HepG2 (cell line): ENCODE measurements at regions not wholly inside any gene's neighbourhood (a gene's known extent, or its start where the extent isn't known, plus 50 kb on each side); places are given as distances from the start of the nearest gene placed in this dataset.

ENCODE experiments used
- ATAC-seq: fragments of 200-7000 bp; cut with Tn5 transposase; 3 replicates; pipeline ENCODE4 v1.9.1; 2020; ENCODE audit warnings: mild to moderate bottlenecking, moderate library complexity
- BruUV-seq: library from RNA; stranded (reverse); fragments of 400-500 nt; replicated peaks from 2 replicates; lab custom pipeline; 2021; lab: Mats Ljungman, UMichigan
- CTCF ChIA-PET: fragments of 300-600 bp; formaldehyde crosslinking; extraction: SDS; loops from one replicate; lab custom pipeline; 2021; ENCODE audit warnings: low total read pairs, inconsistent platforms, low intra/inter-chr PET ratio; lab: Yijun Ruan, JAX
- POLR2A ChIA-PET: fragments of 350-600 bp; sonication (Branson Sonifier 250); formaldehyde crosslinking; loops from one replicate; lab custom pipeline; 2020; ENCODE audit warnings: antibody characterized with exemption, inconsistent platforms; lab: Yijun Ruan, JAX
- DNase-seq: peaks from one replicate; pipeline ENCODE4 v3.0.0-alpha.2; 2015; ENCODE audit warnings: low spot score
- FAIRE-seq: peaks from 3 replicates; lab custom pipeline; 2011; peaks lifted over from hg19 to GRCh38; lab: Jason Lieb, UNC
- H2AFZ ChIP-seq: one replicate; pipeline ENCODE4 v1.6.1; 2011; ENCODE audit warnings: low read length, inconsistent platforms
- H3K27ac ChIP-seq: fragments of 300-600 bp; 3 replicates; pipeline ENCODE4 v1.8.0; 2011; ENCODE audit warnings: mixed run types, mild to moderate bottlenecking, mixed read lengths, low read length, inconsistent platforms; ENCODE audit not compliant: insufficient read depth; ENCODE audit errors: extremely low read length
- H3K27me3 ChIP-seq, 2 experiments: fragments of 200-600 bp in 1 of 2; 2 replicates in 1 of 2; 3 replicates in 1 of 2; pipeline versions ENCODE4 v1.6.0 to v1.8.0; 2011; ENCODE audit warnings: low read length in 2 of 2, mild to moderate bottlenecking in 2 of 2, moderate library complexity in 2 of 2, inconsistent platforms in 1 of 2; ENCODE audit not compliant: insufficient read depth in 2 of 2, control insufficient read depth in 1 of 2
- H3K36me3 ChIP-seq, 2 experiments: fragments of 200-600 bp in 1 of 2; replicated peaks in 1 of 2; 2 replicates in 1 of 2; 3 replicates in 1 of 2; pipeline versions ENCODE4 v1.5.1 to v1.8.0; 2011; ENCODE audit warnings: low read length in 2 of 2, inconsistent platforms in 1 of 2; ENCODE audit not compliant: insufficient read depth in 2 of 2, control insufficient read depth in 1 of 2
- H3K4me1 ChIP-seq: 2 replicates; pipeline ENCODE4 v1.5.1; 2012; ENCODE audit warnings: low read length, inconsistent platforms; ENCODE audit not compliant: insufficient read depth
- H3K4me2 ChIP-seq: 2 replicates; pipeline ENCODE4 v1.6.0; 2011; ENCODE audit warnings: low read depth, low read length, inconsistent platforms
- H3K4me3 ChIP-seq, 3 experiments: fragments of 200-600 bp in 1 of 3; sonication (generic), shearing (Covaris generic) in 1 of 3; replicated peaks in 1 of 3; 2 replicates each; pipeline ENCODE4 v1.5.1; 2011 to 2016; ENCODE audit warnings: low read length in 3 of 3, inconsistent platforms in 2 of 3, low read depth in 2 of 3, mild to moderate bottlenecking in 2 of 3, control low read depth in 1 of 3, mixed read lengths in 1 of 3; ENCODE audit not compliant: insufficient read depth in 1 of 3
- H3K79me2 ChIP-seq: one replicate; pipeline ENCODE4 v1.6.1; 2011; ENCODE audit warnings: low read length, inconsistent platforms; ENCODE audit not compliant: insufficient read depth
- H3K9ac ChIP-seq: 2 replicates; pipeline ENCODE4 v1.6.0; 2011; ENCODE audit warnings: mild to moderate bottlenecking, low read depth, low read length, inconsistent platforms; ENCODE audit not compliant: insufficient read depth
- H3K9me3 ChIP-seq: 2 replicates; pipeline ENCODE4 v1.5.1; 2012; ENCODE audit warnings: mild to moderate bottlenecking, low read length
- H4K20me1 ChIP-seq: 2 replicates; pipeline ENCODE4 v1.6.0; 2011; ENCODE audit warnings: inconsistent platforms, mild to moderate bottlenecking, low read length, moderate library complexity; ENCODE audit not compliant: insufficient read depth
- ATF5 ChIP-seq: sonication (generic); formaldehyde crosslinking; IDR thresholded peaks from 2 replicates; pipeline ENCODE4 v1.4.0; 2020; ENCODE audit warnings: mild to moderate bottlenecking, low read depth, missing genetic modification reagents
- HMG20B ChIP-seq: conservative IDR thresholded peaks from 2 replicates; pipeline ENCODE4 v1.6.1; 2016; ENCODE audit warnings: missing genetic modification reagents, missing compliant biosample characterization
- ZBTB34 ChIP-seq: sonication (generic); formaldehyde crosslinking; IDR thresholded peaks from 2 replicates; pipeline ENCODE4 v1.8.0; 2022; ENCODE audit warnings: mild to moderate bottlenecking, missing genetic modification reagents
- ZFP90 ChIP-seq: sonication (generic); formaldehyde crosslinking; IDR thresholded peaks from 2 replicates; pipeline ENCODE4 v1.8.0; 2022; ENCODE audit warnings: missing genetic modification reagents, mild to moderate bottlenecking, inconsistent platforms, borderline replicate concordance
- ZNF562 ChIP-seq: sonication (generic); formaldehyde crosslinking; IDR thresholded peaks from 2 replicates; pipeline ENCODE4 v1.8.0; 2022; ENCODE audit warnings: missing genetic modification reagents, borderline replicate concordance
- ZNF720 ChIP-seq: sonication (generic); formaldehyde crosslinking; IDR thresholded peaks from 2 replicates; pipeline ENCODE4 v1.4.0; 2020; ENCODE audit warnings: missing genetic modification reagents
- WGBS: methylation state at CpG from one replicate; pipeline ENCODE4 v1.1.6; 2017; ENCODE audit warnings: low lambda C conversion rate; 5-methylcytosine and 5-hydroxymethylcytosine counted together
- in situ Hi-C: cut with HindIII; loops from 2 replicates; pipeline ENCODE4 v1.10.0; 2017; ENCODE audit warnings: low pct_unique_long_range_greater_than_20kb; ENCODE audit not compliant: extremely low pct_ligation_motif_present
- intact Hi-C: fragments of 100-400 bp; cut with micrococcal nuclease; formaldehyde crosslinking; loops from one replicate; pipeline ENCODE4 v1.10.0; 2022; ENCODE audit not compliant: unreplicated experiment
- TF ChIP-seq, protein P1 (sequence below): sonication (generic); formaldehyde crosslinking; IDR thresholded peaks from 2 replicates; pipeline ENCODE4 v1.9.0; 2022; ENCODE audit warnings: low read depth, missing genetic modification reagents

GRCh38 chr6:96687121-96687520, 124.2 kb downstream of the FHL5 start:
- POLR2A ChIA-PET, result no interaction called here
- no TSS peak for BruUV-seq
- TF ChIP-seq ATF5 (CRISPR knock-in tag) (no peak), ZBTB34 (CRISPR knock-in tag) (no peak), ZFP90 (CRISPR knock-in tag) (no peak), HMG20B (no peak), ZNF720 (CRISPR knock-in tag) (no peak), ZNF562 (no peak)
- TF ChIP-seq, protein P1, sequence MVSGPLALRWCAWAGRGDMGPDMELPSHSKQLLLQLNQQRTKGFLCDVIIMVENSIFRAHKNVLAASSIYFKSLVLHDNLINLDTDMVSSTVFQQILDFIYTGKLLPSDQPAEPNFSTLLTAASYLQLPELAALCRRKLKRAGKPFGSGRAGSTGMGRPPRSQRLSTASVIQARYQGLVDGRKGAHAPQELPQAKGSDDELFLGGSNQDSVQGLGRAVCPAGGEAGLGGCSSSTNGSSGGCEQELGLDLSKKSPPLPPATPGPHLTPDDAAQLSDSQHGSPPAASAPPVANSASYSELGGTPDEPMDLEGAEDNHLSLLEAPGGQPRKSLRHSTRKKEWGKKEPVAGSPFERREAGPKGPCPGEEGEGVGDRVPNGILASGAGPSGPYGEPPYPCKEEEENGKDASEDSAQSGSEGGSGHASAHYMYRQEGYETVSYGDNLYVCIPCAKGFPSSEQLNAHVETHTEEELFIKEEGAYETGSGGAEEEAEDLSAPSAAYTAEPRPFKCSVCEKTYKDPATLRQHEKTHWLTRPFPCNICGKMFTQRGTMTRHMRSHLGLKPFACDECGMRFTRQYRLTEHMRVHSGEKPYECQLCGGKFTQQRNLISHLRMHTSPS (CRISPR knock-in tag), result no peak
- WGBS, result 0% methylated on average over 1 of the region's 1 CpG
- Histone ChIP-seq H3K27me3 (no peaks in the 10 kb centered on the region), H3K4me2 (no peak overlapping the region), H3K9me3 (no peaks in the 10 kb centered on the region), H3K36me3 (no peaks in the 10 kb centered on the region), H3K79me2 (no peaks in the 10 kb centered on the region), H3K27ac (no peak overlapping the region), H3K4me1 (no peaks in the 10 kb centered on the region), H3K4me3 (no peak overlapping the region), H4K20me1 (no peaks in the 10 kb centered on the region), H2AFZ (no peak overlapping the region), H3K9ac (no peak overlapping the region)
- intact Hi-C loops (no loop called here), in situ Hi-C loops (no loop called here)
- DNase-seq (no peak), FAIRE-seq (no peak), ATAC-seq (no peak)
- CTCF ChIA-PET, result no interaction called here
